ENCODE measurements at regions not wholly inside any gene's neighbourhood (a gene's known extent, or its start where the extent isn't known, plus 50 kb on each side); places are given as distances from the start of the nearest gene placed in this dataset.

DNA sequence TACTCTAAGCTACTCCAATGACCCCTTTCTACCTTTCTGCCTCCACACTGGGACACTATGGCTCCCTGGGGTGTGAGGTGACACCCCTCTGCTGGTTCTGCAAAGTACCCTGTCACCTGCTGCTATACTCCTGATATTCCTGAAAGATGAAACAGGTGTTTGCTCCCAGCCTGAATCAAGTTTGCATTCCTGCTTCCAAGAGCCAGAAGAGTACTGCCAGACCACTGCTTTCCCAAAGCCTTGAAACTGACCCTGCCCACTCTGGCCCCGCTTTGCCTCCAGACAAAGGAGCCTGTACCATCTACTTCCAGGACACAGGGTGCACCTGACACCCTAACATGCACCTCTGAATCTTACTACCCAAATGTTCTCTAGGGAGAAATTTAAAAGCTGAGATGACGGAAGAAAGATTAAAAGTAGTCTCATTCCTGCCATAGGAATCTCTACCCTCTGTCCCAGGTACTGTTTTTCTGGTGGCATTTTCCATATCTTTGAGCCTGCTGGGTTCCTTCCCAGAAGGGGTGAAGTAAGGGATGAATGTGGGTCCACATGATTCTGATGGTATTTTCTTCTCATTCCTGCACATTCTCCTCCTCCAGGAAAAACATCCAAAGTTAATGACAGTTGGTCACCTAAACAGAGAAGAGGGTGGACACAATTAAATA is 70.3 kb upstream of the DUSP10 start:
- TF ChIP-seq, protein P1, sequence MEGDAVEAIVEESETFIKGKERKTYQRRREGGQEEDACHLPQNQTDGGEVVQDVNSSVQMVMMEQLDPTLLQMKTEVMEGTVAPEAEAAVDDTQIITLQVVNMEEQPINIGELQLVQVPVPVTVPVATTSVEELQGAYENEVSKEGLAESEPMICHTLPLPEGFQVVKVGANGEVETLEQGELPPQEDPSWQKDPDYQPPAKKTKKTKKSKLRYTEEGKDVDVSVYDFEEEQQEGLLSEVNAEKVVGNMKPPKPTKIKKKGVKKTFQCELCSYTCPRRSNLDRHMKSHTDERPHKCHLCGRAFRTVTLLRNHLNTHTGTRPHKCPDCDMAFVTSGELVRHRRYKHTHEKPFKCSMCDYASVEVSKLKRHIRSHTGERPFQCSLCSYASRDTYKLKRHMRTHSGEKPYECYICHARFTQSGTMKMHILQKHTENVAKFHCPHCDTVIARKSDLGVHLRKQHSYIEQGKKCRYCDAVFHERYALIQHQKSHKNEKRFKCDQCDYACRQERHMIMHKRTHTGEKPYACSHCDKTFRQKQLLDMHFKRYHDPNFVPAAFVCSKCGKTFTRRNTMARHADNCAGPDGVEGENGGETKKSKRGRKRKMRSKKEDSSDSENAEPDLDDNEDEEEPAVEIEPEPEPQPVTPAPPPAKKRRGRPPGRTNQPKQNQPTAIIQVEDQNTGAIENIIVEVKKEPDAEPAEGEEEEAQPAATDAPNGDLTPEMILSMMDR (conservative IDR thresholded peaks at IDR 0.05), result no peak
- TF ChIP-seq ZFX (IDR thresholded peaks at IDR 0.05), result no peak
- H3K27ac ChIP-seq, result no peak overlapping the region

DNA sequence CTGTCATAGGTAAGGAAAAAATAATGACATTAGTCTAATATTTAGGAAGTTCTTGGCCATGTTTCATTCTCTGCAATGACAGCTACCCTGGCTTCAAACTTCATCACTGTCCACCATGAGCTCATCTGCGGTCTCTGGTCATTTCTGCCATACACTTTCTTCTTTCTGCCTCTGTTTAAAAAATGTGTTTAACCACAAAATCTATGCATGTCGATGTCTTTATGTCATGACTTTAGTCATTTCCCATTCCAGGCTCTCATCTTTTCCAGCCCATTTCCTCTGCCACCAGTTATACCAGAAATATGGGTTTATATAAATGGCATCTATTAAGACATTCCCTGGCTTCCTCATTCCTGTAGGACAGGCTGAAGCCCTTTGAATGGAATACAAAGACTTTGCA is 68.5 kb upstream of the DUSP10 start:
- H3K27ac ChIP-seq, result no peak overlapping the region
- no peak for TF ChIP-seq ZFX (IDR thresholded peaks at IDR 0.05)
- TF ChIP-seq, protein P1 (conservative IDR thresholded peaks at IDR 0.05), result no peak

DNA sequence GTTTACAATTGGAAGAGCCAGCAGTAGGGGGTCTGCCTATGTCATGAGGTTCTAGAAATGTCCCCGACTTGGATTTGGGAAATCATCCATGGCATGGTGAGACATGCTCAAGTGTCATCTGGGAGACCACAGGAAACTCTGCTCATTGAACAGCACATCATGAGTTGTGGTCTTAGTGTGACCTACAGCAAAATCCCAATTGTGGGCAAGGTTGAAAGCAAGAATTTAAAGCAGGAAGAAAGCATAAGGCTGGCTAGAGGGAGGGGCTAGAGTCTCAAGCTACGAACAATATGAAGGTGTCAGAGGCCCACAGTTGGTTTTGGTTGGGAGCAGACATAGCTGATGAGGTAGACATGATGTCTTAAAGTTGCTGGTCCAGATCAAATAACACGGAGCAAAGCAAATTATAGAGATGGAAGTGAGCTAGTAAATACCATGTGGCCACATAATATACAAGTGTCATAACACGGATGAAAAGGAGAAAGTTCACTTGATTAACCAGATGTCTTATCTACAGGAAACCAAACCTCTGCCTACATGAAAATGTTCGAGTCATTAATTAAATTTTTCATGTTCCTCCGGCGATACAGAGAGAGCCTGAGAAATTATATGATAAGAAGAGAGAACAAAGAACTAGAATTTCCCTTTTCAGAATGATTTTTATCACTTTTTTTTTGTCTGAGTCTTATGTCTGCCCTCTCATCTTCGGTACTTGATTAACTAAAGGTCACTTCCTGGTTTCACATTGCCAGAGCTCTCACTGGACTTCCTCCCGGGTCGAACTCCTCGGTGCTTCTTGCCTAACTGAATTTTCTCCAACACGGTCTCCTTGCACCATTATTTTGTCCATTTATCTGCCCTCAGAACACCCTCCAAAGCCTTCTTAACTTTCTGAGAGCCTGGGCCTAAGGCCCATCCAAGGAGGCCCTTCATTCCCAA is 67.5 kb upstream of the DUSP10 start:
- no peak overlapping the region for H3K27ac ChIP-seq
- TF ChIP-seq, protein P1 (conservative IDR thresholded peaks at IDR 0.05), result no peak
- TF ChIP-seq ZFX (IDR thresholded peaks at IDR 0.05), result no peak

DNA sequence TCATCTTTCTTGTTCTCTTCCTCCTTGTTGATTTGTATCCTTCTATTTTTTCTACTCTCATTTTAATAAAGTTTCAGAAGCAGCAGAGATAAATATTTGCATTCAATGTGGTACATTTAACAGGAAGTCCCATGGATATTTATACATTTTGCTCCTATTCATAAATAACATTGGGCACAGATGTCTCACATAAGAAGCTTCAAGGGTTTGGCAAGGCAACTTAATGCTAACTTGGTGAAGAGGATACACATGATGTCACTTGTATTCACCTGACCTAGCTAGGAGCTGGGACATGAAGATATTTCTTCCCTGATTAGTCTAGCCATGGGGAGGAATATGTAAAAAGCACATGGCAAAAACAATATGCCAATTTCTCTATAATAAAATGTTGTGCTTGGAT is 65.1 kb upstream of the DUSP10 start:
- no peak overlapping the region for H3K27ac ChIP-seq
- TF ChIP-seq ZFX (IDR thresholded peaks at IDR 0.05), result no peak
- TF ChIP-seq, protein P1 (conservative IDR thresholded peaks at IDR 0.05), result no peak

DNA sequence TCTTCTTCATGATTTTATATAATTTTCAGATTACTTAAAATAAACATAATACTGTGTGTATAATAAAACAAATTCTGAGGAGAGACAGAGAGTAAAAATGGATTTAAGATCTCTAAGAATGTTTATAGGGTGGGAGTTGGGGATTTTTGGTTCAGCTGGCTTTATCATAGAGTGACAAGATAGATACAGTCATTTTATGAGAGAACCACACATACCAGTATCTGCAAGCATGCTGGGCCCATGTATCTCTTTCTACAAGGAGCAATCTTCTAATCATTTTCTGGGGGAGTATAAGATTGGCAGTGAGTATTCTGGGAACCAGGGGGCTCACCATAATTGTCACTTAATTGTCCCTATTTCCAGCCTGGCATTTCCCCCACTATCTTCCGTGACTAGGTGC is 64.3 kb upstream of the DUSP10 start:
- TF ChIP-seq, protein P1 (conservative IDR thresholded peaks at IDR 0.05), result no peak
- no peak for TF ChIP-seq ZFX (IDR thresholded peaks at IDR 0.05)
- H3K27ac ChIP-seq, result no peak overlapping the region

DNA sequence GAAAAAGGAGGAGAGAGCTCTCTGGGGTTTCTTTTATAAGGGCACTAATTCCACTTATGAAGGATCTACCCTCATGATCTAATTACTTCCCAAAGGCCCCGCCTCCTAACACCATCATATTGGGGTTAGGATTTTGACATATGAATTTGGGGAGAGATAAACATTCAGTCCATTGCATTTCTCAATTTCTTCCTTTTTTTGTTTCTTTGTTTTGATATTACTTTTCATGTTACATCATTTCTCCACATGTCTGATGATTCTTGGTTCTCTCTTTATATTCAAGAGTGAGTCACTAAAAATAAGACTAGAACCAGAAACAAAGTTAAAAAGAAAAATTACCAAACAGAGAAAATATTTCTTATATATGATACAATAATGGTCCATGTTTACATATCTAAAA is 63.2 kb upstream of the DUSP10 start:
- TF ChIP-seq, protein P1 (conservative IDR thresholded peaks at IDR 0.05), result no peak
- no peak for TF ChIP-seq ZFX (IDR thresholded peaks at IDR 0.05)
- H3K27ac ChIP-seq, result no peak overlapping the region

DNA sequence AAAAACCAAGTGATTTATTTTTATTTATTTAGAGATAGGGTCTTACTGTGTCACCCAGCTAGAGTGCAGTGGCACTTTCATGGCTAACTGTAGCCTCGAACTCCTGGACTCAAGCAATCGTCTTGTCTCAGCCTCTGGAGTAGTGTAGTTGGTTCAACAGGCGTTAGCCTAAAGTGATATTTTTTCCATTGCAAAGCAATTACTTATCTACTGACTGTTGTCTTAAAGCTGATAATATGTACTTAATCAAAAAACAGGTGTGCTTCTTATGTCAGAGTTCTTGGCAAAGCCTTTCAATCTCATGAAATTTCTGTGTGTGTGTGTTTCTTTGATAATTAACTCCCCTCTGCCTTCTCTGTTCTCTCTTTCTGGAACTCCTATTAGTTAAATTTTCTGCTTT is 62.4 kb upstream of the DUSP10 start:
- no peak for TF ChIP-seq ZFX (IDR thresholded peaks at IDR 0.05)
- TF ChIP-seq, protein P1 (conservative IDR thresholded peaks at IDR 0.05), result no peak
- H3K27ac ChIP-seq, result no peak overlapping the region

Measured in C4-2B (cell line).